SK-N-SH (cell line): ENCODE measurements at regions not wholly inside any gene's neighbourhood (a gene's known extent, or its start where the extent isn't known, plus 50 kb on each side); places are given as distances from the start of the nearest gene placed in this dataset.

ENCODE experiments used
- CTCF ChIA-PET: fragments of 300-600, 350-600 bp; formaldehyde crosslinking; extraction: SDS; loops from one replicate; lab custom pipeline; 2021; lab: Yijun Ruan, JAX
- POLR2A ChIA-PET: fragments of 350-600 bp; sonication (Branson Sonifier 250); formaldehyde crosslinking; extraction: SDS; loops from one replicate; lab custom pipeline; 2020; ENCODE audit warnings: antibody characterized with exemption, inconsistent platforms; lab: Yijun Ruan, JAX
- DNase-seq: peaks from one replicate; pipeline ENCODE4 v3.0.0; 2012
- H2AFZ ChIP-seq: fragments of 200-600 bp; sonication (generic); 2 replicates; pipeline ENCODE4 v1.8.1; 2016; ENCODE audit warnings: antibody characterized with exemption, mild to moderate bottlenecking, low read depth
- H3F3A ChIP-seq: fragments of 200-600 bp; sonication (generic); replicated peaks from 2 replicates; pipeline ENCODE3; 2016; ENCODE audit warnings: antibody characterized with exemption, mild to moderate bottlenecking; ENCODE audit not compliant: insufficient read depth
- H3K27ac ChIP-seq, 2 experiments: fragments of 200-500 bp in 1 of 2; fragments of 200-600 bp in 1 of 2; sonication (Bioruptor generic) in 1 of 2; sonication (generic), shearing (Covaris generic) in 1 of 2; 2 replicates each; pipeline versions ENCODE4 v1.5.1 to v1.6.1; 2014 to 2016; ENCODE audit warnings: low read depth in 2 of 2, inconsistent platforms in 1 of 2, low read length in 1 of 2, mild to moderate bottlenecking in 1 of 2, mixed read lengths in 1 of 2
- H3K27me3 ChIP-seq: fragments of 200-600 bp; sonication (generic), shearing (Covaris generic); 2 replicates; pipeline ENCODE4 v1.6.1; 2016; ENCODE audit warnings: mixed run types; ENCODE audit not compliant: insufficient read depth
- H3K36me3 ChIP-seq, 2 experiments: fragments of 200-500 bp in 1 of 2; fragments of 200-600 bp in 1 of 2; sonication (Bioruptor generic) in 1 of 2; sonication (generic) in 1 of 2; replicated peaks in 1 of 2; 2 replicates each; pipeline versions ENCODE3 to v1.5.1; 2014 to 2016; ENCODE audit warnings: low read length in 1 of 2, mild to moderate bottlenecking in 1 of 2; ENCODE audit not compliant: insufficient read depth in 2 of 2, control insufficient read depth in 1 of 2
- H3K4me1 ChIP-seq, 2 experiments: fragments of 200-500 bp in 1 of 2; fragments of 200-600 bp in 1 of 2; sonication (Bioruptor generic) in 1 of 2; sonication (generic), shearing (Covaris generic) in 1 of 2; 2 replicates each; pipeline versions ENCODE4 v1.5.1 to v1.6.1; 2014 to 2016; ENCODE audit warnings: low read depth in 1 of 2, low read length in 1 of 2, mixed run types in 1 of 2; ENCODE audit not compliant: insufficient read depth in 2 of 2, control insufficient read depth in 1 of 2
- H3K4me2 ChIP-seq: fragments of 200-600 bp; sonication (generic), shearing (Covaris generic); 2 replicates; pipeline ENCODE4 v1.6.1; 2017; ENCODE audit warnings: mixed run types
- H3K4me3 ChIP-seq, 2 experiments: fragments of 200-500 bp in 1 of 2; fragments of 200-600 bp in 1 of 2; sonication (Bioruptor generic) in 1 of 2; sonication (generic), shearing (Covaris generic) in 1 of 2; 2 replicates each; pipeline versions ENCODE4 v1.5.1 to v1.8.1; 2014 to 2016; ENCODE audit warnings: low read depth in 2 of 2, inconsistent platforms in 1 of 2, low read length in 1 of 2, mild to moderate bottlenecking in 1 of 2, mixed read lengths in 1 of 2, moderate library complexity in 1 of 2
- H3K79me2 ChIP-seq: fragments of 200-600 bp; sonication (generic); 2 replicates; pipeline ENCODE4 v1.8.1; 2017; ENCODE audit warnings: mild to moderate bottlenecking; ENCODE audit not compliant: insufficient read depth
- H3K9ac ChIP-seq: fragments of 200-600 bp; sonication (generic); 2 replicates; pipeline ENCODE4 v1.6.1; 2017; ENCODE audit warnings: mixed run types
- H3K9me2 ChIP-seq: fragments of 200-600 bp; sonication (generic); 2 replicates; pipeline ENCODE4 v1.6.1; 2017; ENCODE audit warnings: mixed run types
- H3K9me3 ChIP-seq: fragments of 200-600 bp; sonication (generic); 2 replicates; pipeline ENCODE4 v1.6.1; 2017; ENCODE audit warnings: mixed run types, mild to moderate bottlenecking, moderate library complexity
- H4K20me1 ChIP-seq: fragments of 200-600 bp; sonication (generic); 2 replicates; pipeline ENCODE4 v1.6.1; 2017; ENCODE audit warnings: mild to moderate bottlenecking, mixed run types; ENCODE audit not compliant: insufficient read depth
- CHD2 ChIP-seq: fragments of 150-350 bp; IDR thresholded peaks from 2 replicates; pipeline ENCODE4 v1.6.1; 2018; ENCODE audit warnings: low read length; ENCODE audit not compliant: partially characterized antibody
- FOSL2 ChIP-seq: IDR thresholded peaks from 2 replicates; pipeline ENCODE4 v1.4.0; 2012; ENCODE audit warnings: low read depth, mild to moderate bottlenecking, moderate library complexity, borderline replicate concordance
- FOXM1 ChIP-seq: IDR thresholded peaks from 2 replicates; pipeline ENCODE4 v1.4.0; 2012; ENCODE audit warnings: low read depth, mild to moderate bottlenecking
- GABPA ChIP-seq: IDR thresholded peaks from 2 replicates; pipeline ENCODE4 v1.4.0; 2012; ENCODE audit warnings: low read depth, mild to moderate bottlenecking
- JUND ChIP-seq: IDR thresholded peaks from 2 replicates; pipeline ENCODE4 v1.4.0; 2012
- RAD21 ChIP-seq: IDR thresholded peaks from 2 replicates; pipeline ENCODE4 v1.6.1; 2012; ENCODE audit warnings: mild to moderate bottlenecking, low read length
- RCOR1 ChIP-seq: fragments of 150-350 bp; IDR thresholded peaks from 2 replicates; pipeline ENCODE4 v1.6.1; 2017; ENCODE audit warnings: antibody characterized with exemption, low read length
- RFX5 ChIP-seq: IDR thresholded peaks from 2 replicates; pipeline ENCODE4 v1.6.1; 2012; ENCODE audit warnings: mild to moderate bottlenecking, improper control_type of control experiment, low read length
- SIN3A ChIP-seq: IDR thresholded peaks from 2 replicates; pipeline ENCODE4 v1.6.1; 2012; ENCODE audit warnings: low read depth, mild to moderate bottlenecking, low read length, moderate library complexity, borderline replicate concordance
- TCF12 ChIP-seq: IDR thresholded peaks from 2 replicates; pipeline ENCODE4 v1.4.0; 2012
- TEAD4 ChIP-seq: IDR thresholded peaks from 2 replicates; pipeline ENCODE4 v1.4.0; 2012; ENCODE audit warnings: mild to moderate bottlenecking, borderline replicate concordance; ENCODE audit not compliant: insufficient read depth
- WGBS: methylation state at CpG from one replicate; pipeline ENCODE4 v1.1.6; 2017; ENCODE audit warnings: low lambda C conversion rate; 5-methylcytosine and 5-hydroxymethylcytosine counted together
- TF ChIP-seq, protein P1 (sequence below): IDR thresholded peaks from 2 replicates; pipeline ENCODE4 v1.4.0; 2012; ENCODE audit warnings: low read depth, borderline replicate concordance
- TF ChIP-seq, protein P2 (sequence below): IDR thresholded peaks from 2 replicates; pipeline ENCODE4 v1.6.1; 2012; ENCODE audit warnings: mild to moderate bottlenecking, low read depth, low read length, moderate library complexity
- TF ChIP-seq, protein P3 (sequence below): IDR thresholded peaks from 2 replicates; pipeline ENCODE4 v1.4.0; 2012; ENCODE audit warnings: low read depth
- TF ChIP-seq, protein P4 (sequence below): IDR thresholded peaks from 2 replicates; pipeline ENCODE4 v1.4.0; 2012; ENCODE audit warnings: low read depth, borderline replicate concordance
- TF ChIP-seq, protein P5 (sequence below): fragments of 150-350 bp; IDR thresholded peaks from 2 replicates; pipeline ENCODE4 v1.6.1; 2017; ENCODE audit warnings: antibody characterized with exemption, low read length, low read depth, borderline replicate concordance
- TF ChIP-seq, protein P6 (sequence below): fragments of 150-350 bp; IDR thresholded peaks from 2 replicates; pipeline ENCODE4 v1.6.1; 2016; ENCODE audit warnings: mild to moderate bottlenecking, low read depth, low read length

DNA sequence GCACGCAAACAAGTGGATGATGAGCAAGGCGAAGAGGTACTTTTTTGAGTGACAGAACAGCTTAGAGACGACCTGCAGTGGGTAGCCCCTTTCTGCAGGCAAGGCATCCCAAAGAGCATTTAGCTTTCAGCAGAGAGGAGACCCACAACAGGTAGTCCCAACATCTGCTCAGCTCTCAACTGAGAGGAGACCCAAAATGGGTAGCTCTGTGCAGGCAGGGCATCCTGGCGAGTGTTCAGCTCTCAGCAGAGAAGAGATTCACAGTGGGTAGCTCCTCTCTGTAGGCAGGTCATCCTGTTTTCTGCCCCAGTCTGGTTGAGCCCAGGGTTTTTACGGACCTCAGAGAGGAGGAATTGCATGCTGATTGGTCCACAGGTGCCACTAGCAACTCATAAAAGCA is 2396.1 kb upstream of the C9orf72 start:
- ChIA-PET CTCF (interaction anchor here (1.0 kb wide), 1 partner anchor 24 kb away, joined by 3 read pairs; no protein-coding TSS in a partner anchor), POLR2A (no interaction called here)
- no peak overlapping the region for H3K4me2 ChIP-seq
- peaks cover 19% of the 10 kb centered on the region for H3F3A ChIP-seq
- 89% methylated on average over 4 of the region's 5 CpGs for WGBS
- H3K27me3 ChIP-seq, result no peaks in the 10 kb centered on the region
- peaks cover 5 to 9% of the 10 kb centered on the region in 2 experiments; a peak in 2 of 4 replicates for H3K4me1 ChIP-seq
- H2AFZ ChIP-seq, result no peak overlapping the region
- no peaks in the 10 kb centered on the region for H3K9me2 ChIP-seq
- no peaks in the 10 kb centered on the region for H3K36me3 ChIP-seq
- no peak overlapping the region for H3K27ac ChIP-seq
- no peak for DNase-seq
- no peak overlapping the region for H3K9ac ChIP-seq
- H3K9me3 ChIP-seq, result no peaks in the 10 kb centered on the region
- H3K4me3 ChIP-seq, result no peak overlapping the region
- H4K20me1 ChIP-seq, result no peaks in the 10 kb centered on the region
- H3K79me2 ChIP-seq, result no peaks in the 10 kb centered on the region
- TF ChIP-seq RCOR1 (no peak), CHD2 (no peak)

DNA sequence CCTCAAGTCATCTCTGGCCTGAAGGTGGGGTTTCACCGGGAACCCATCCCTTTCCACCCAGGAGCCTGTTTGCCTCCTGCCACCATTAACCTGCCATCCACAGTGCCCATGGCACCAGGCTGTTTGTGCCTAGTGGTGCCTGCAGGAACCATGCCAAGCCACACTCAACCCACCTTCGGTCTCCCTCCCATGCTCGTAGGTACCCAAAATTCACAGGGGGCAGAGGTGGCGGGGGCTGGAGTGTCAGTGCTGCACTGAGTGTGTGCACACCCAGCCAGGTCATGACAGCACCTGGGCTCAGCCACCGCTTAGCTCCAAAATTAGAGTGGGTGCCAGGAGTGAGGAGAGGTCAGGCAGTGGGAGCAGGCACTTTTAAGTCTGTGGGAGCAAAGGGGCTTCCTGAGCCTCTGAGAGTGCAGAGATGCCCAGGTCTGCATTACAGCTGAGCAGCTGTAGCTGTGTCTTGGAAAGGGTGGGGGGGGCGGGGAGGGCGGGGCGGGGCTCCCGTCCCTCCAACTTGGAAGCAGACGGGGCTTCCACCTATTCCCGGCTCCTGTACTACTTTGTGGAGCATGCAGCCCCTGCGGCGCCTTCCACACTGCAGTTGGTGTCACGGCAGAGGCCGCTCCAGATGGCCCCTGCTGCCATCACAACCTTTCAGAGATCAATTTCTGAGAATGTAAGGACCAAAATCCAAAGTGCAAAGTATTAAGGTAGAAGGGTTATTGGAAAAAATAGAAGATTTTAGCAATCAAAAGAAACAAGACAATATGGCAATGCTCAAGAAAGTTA is 2396.8 kb upstream of the C9orf72 start:
- H3K9ac ChIP-seq, result no peak overlapping the region
- no peaks in the 10 kb centered on the region for H3K9me3 ChIP-seq
- ChIA-PET CTCF (interaction anchor here (1.0 kb wide), 1 partner anchor 23 kb away, joined by 3 read pairs; no protein-coding TSS in a partner anchor), POLR2A (no interaction called here)
- peaks cover 5 to 9% of the 10 kb centered on the region in 2 experiments; a peak in 2 of 4 replicates for H3K4me1 ChIP-seq
- H3K4me3 ChIP-seq, result no peak overlapping the region
- no peaks in the 10 kb centered on the region for H3K27me3 ChIP-seq
- H3K9me2 ChIP-seq, result no peaks in the 10 kb centered on the region
- H3K79me2 ChIP-seq, result no peaks in the 10 kb centered on the region
- WGBS, result 93% methylated on average over 11 of the region's 15 CpGs
- no peaks in the 10 kb centered on the region for H4K20me1 ChIP-seq
- H3K36me3 ChIP-seq, result no peaks in the 10 kb centered on the region
- DNase-seq, result no peak
- H3K27ac ChIP-seq, result no peak overlapping the region
- no peak overlapping the region for H2AFZ ChIP-seq
- no peak overlapping the region for H3K4me2 ChIP-seq
- peaks cover 22% of the 10 kb centered on the region for H3F3A ChIP-seq
- TF ChIP-seq, protein P1, sequence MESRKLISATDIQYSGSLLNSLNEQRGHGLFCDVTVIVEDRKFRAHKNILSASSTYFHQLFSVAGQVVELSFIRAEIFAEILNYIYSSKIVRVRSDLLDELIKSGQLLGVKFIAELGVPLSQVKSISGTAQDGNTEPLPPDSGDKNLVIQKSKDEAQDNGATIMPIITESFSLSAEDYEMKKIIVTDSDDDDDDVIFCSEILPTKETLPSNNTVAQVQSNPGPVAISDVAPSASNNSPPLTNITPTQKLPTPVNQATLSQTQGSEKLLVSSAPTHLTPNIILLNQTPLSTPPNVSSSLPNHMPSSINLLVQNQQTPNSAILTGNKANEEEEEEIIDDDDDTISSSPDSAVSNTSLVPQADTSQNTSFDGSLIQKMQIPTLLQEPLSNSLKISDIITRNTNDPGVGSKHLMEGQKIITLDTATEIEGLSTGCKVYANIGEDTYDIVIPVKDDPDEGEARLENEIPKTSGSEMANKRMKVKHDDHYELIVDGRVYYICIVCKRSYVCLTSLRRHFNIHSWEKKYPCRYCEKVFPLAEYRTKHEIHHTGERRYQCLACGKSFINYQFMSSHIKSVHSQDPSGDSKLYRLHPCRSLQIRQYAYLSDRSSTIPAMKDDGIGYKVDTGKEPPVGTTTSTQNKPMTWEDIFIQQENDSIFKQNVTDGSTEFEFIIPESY, result no peak
- TF ChIP-seq GABPA, result no peak
- no peak for TF ChIP-seq FOSL2
- TF ChIP-seq TCF12, result no peak
- TF ChIP-seq, protein P2, sequence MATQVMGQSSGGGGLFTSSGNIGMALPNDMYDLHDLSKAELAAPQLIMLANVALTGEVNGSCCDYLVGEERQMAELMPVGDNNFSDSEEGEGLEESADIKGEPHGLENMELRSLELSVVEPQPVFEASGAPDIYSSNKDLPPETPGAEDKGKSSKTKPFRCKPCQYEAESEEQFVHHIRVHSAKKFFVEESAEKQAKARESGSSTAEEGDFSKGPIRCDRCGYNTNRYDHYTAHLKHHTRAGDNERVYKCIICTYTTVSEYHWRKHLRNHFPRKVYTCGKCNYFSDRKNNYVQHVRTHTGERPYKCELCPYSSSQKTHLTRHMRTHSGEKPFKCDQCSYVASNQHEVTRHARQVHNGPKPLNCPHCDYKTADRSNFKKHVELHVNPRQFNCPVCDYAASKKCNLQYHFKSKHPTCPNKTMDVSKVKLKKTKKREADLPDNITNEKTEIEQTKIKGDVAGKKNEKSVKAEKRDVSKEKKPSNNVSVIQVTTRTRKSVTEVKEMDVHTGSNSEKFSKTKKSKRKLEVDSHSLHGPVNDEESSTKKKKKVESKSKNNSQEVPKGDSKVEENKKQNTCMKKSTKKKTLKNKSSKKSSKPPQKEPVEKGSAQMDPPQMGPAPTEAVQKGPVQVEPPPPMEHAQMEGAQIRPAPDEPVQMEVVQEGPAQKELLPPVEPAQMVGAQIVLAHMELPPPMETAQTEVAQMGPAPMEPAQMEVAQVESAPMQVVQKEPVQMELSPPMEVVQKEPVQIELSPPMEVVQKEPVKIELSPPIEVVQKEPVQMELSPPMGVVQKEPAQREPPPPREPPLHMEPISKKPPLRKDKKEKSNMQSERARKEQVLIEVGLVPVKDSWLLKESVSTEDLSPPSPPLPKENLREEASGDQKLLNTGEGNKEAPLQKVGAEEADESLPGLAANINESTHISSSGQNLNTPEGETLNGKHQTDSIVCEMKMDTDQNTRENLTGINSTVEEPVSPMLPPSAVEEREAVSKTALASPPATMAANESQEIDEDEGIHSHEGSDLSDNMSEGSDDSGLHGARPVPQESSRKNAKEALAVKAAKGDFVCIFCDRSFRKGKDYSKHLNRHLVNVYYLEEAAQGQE, result no peak
- TF ChIP-seq, protein P3, sequence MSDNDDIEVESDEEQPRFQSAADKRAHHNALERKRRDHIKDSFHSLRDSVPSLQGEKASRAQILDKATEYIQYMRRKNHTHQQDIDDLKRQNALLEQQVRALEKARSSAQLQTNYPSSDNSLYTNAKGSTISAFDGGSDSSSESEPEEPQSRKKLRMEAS, result no peak
- TF ChIP-seq, protein P4, sequence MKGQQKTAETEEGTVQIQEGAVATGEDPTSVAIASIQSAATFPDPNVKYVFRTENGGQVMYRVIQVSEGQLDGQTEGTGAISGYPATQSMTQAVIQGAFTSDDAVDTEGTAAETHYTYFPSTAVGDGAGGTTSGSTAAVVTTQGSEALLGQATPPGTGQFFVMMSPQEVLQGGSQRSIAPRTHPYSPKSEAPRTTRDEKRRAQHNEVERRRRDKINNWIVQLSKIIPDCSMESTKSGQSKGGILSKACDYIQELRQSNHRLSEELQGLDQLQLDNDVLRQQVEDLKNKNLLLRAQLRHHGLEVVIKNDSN, result no peak
- no peak for TF ChIP-seq FOXM1
- TF ChIP-seq RAD21, result no peak
- TF ChIP-seq JUND, result no peak
- TF ChIP-seq, protein P5, sequence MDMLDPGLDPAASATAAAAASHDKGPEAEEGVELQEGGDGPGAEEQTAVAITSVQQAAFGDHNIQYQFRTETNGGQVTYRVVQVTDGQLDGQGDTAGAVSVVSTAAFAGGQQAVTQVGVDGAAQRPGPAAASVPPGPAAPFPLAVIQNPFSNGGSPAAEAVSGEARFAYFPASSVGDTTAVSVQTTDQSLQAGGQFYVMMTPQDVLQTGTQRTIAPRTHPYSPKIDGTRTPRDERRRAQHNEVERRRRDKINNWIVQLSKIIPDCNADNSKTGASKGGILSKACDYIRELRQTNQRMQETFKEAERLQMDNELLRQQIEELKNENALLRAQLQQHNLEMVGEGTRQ, result no peak
- TF ChIP-seq, protein P6, sequence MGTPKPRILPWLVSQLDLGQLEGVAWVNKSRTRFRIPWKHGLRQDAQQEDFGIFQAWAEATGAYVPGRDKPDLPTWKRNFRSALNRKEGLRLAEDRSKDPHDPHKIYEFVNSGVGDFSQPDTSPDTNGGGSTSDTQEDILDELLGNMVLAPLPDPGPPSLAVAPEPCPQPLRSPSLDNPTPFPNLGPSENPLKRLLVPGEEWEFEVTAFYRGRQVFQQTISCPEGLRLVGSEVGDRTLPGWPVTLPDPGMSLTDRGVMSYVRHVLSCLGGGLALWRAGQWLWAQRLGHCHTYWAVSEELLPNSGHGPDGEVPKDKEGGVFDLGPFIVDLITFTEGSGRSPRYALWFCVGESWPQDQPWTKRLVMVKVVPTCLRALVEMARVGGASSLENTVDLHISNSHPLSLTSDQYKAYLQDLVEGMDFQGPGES, result no peak
- TF ChIP-seq RFX5, result no peak
- no peak for TF ChIP-seq TEAD4
- TF ChIP-seq SIN3A, result no peak
